NCI-H146 treated with DMSO at 0.1 percent for 48 hours (cell line): ENCODE measurements at regions not wholly inside any gene's neighbourhood (a gene's known extent, or its start where the extent isn't known, plus 50 kb on each side); places are given as distances from the start of the nearest gene placed in this dataset.
"Not testable (repeated sequence)": the region's sequence is repeated elsewhere in the genome, so short reads cannot be mapped to it uniquely, and the experiment has no call there.

ENCODE experiments used
- DNase-seq: peaks from one replicate; lab custom pipeline; 2025; ENCODE audit not compliant: unreplicated experiment; lab: John Stamatoyannopoulos, UW

- DNase-seq, result no peak
Measured at GRCh38 chr2:47728551-47728950, 54.4 kb upstream of the MSH6 start.

DNA sequence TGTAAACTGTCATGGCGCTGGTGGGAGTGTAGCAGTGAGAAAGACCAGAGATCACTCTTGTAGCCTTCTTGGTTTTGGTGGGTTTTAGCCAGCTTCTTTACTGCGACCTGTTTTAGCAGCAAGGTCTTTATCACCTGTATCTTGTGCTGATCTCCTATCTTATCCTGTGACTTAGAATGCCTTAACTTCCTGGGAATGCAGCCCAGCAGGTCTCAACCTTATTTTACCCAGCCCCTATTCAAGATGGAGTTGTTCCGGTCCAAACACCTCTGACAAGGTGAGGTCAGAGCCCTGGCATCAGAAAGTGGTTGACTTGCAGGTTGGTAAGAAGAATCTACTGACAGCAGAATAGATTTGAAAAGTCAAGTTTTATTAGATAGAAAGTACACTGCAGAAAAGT, 55.0 kb upstream of the MSH6 start:
- DNase-seq, result no peak

- DNase-seq, result not testable (repeated sequence)
Measured at GRCh38 chr2:47726978-47727377, 56.0 kb upstream of the MSH6 start.

DNA sequence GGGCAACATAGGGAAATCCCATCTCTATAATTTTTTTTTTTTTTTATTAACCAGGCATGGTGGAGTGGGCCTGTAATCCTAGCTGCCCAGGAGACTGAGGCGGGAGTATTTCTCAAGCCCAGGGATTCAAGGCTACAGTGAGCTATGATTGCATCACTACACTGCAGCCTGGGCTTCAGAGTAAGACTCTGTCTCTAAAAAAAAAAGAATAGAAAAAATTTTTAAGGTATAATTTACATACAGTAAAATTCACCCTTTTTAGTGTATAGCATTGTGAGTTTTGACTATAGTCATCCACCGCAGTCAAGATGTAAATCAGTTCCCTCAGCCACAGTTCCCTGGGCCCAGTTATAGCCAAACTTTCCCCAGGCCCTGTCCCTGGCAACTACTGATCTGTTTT, 57.1 kb upstream of the MSH6 start:
- no peak for DNase-seq

DNA sequence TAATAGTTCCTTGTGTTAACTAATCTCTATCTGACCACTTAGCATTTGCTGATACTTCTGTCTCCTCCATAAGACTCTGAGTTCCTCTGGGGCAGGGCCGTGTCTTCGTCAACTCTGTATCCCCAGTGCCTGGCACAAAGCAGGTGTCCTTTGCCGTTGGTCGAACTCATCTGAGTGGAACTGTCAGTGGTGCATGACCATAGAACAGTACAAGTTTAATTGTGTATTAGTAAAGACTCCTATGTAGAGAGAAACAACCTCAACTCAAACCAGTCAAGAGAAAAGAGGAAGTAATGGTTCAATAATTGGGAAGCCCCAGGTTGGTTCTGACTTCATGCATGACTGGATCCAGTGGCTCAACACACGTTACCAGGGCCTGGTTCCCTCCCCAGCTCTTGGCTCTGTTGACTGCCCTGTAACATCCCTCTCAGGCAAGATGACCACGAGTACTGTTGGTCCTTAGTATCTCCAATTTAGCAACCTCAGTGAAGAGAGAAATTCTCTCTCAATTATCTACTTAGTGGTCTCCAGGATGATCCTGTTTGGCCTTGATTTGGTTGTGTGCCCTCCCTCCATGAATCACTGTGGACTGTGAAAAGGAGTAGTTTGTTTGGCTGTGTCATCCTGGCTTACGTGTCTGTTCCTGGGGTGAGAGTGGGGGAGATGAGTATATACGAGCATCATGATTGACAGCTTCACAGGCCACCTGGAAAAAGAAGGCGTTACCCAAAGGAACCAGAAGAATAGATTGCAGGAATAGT, 58.5 kb upstream of the MSH6 start:
- no peak for DNase-seq

DNA sequence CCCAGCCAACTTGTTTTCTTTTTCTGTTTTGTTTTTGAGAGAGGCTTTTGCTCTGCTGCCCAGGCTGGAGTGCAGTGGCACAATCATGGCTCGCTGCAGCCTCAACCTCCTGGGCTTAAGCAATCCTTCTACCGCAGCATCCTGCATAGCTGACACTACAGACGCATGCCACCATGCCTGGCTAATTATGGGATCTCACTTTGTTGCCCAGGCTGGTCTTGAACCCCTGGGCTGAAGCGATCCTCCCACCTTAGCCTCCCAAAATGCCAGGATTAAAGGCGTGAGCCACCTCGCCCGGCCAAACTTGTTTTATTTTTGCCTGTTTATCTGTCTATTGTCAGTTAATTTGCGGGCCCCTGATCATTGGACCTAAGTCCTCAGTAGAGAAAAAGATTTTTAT, 61.6 kb upstream of the MSH6 start:
- DNase-seq, result no peak

- DNase-seq, result no peak
Measured at GRCh38 chr2:47720559-47720958, 62.4 kb upstream of the MSH6 start.

DNA sequence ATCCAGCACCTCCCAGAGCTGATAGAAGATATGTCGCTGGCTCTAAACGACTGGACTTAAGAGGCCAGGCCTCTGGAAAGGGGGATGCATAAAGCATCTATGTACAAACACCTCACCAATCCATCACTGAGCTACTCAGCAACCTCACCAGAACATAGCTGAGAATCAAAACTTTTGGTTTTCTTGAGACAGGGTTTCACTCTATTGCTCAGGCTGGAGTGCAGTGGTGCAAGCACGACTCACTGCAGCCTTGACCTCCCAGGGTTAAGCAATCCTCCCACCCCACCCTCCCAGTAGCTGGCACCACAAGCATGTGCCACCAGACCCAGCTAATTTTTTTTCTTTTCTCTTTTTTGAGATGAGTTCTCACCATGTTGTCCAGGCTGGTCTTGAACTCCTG, 62.9 kb upstream of the MSH6 start:
- no peak for DNase-seq

DNA sequence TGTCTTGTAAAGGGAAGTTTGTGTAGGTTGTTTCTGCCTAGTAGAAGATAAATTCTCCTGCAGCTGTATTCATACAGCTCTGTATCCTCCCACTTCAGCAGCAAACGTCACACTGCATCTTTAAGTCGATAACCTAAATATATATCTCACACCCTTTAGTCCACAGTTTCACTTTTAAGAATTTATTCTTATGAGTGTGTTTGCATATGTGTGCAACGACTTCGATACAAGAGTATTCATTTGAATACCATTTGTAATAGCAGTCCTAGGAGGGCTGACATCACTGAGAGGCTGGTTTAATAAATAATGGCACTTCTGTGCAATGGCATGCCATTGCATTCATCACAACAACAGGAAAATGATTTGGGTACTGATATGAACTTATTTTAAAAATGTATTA, 63.8 kb upstream of the MSH6 start:
- DNase-seq, result no peak

GRCh38 chr2:47716307-47716706, 66.6 kb upstream of the MSH6 start:
- DNase-seq, result not testable (repeated sequence)

DNA sequence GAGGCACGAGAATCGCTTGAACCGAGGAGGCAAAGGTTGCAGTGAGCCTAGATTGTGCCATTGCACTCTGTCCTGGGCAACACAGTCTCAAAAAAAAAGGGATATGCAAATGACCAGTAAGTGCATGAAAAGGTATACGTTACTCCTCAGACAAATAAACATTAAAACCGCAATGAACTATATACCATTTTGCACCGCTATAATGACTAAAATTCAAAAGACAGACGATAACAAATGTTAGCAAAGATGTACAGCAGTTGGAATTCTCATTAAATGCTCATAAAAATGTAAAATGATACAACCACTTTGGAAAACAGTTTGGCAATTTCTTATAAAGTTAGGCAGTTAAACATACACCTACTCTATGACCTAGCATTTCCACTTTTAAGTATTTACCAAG, 67.4 kb upstream of the MSH6 start:
- no peak for DNase-seq

DNA sequence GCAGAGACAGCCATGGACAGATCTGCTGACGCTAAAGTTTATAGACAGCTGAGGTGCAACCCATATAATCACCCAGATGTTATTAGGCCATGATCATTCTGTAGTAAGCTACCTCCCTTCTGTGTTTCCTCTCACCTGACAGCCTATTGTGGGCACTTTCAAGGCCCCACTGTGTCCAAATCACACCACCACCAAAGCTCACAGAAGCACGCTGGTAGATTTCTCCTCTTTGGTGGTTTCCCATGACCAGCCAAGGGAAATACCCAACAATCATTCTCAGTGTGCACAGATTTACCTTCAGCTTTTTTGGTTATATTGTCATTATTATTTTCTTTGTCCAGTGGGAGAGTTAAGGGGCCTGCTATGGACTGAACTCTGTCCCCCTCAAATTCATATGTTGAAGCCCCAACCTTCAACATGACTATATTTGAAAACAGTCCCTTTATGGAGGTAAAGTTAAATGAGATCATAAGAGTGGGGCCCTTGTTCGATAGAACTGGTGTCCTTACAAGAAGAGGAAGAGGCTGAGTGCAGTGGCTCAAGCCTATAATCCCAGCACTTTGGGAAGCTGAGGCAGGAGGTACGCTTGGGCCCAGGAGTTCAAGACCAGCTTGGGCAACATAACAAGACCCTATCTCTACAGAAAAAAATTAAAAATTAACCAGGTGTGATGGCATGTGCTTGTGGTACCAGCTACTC, 74.0 kb upstream of the MSH6 start:
- no peak for DNase-seq

DNA sequence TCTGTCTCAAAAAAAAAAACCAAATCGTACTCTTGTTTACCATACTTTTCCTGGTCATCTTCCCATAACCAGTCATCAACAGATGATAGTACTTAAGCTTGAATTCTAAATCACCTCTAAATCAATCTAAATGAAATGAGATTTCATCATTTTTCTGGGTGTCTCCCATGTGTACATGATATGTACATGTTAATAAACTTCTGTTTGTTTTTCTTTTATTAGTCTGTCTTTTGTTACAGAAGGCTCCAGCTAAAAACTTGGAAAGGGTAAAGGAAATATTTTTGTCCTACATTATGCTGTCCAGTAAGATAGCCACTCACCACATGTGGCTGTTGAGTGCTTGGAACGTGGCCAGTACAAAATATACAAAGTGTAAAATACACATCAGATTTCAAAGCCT, 78.7 kb upstream of the MSH6 start:
- DNase-seq, result no peak

GRCh38 chr2:47699533-47700215, 83.3 kb upstream of the MSH6 start:
- no peak for DNase-seq

GRCh38 chr2:47698436-47698972, 84.4 kb upstream of the MSH6 start:
- not testable (repeated sequence) for DNase-seq

GRCh38 chr2:47697681-47698435, 85.1 kb upstream of the MSH6 start:
- not testable (repeated sequence) for DNase-seq

- DNase-seq, result no peak
Measured at GRCh38 chr2:47697000-47697601, 85.8 kb upstream of the MSH6 start.

DNA sequence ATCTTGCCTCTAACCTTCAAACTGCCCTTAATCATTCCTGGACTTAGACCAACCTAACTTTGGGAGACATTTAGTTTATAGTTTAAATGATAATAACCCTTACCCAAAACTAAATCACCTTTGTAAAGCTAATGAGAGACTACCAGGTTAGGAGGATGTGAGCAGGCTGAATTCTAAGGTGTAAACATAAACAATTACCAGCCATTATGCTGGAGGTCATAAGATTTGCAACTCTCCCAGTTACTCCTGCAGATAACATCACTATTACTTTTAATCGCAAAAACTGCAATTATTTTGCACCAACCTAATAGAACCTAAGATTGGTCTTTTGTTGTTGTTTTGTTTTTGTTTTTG, 86.5 kb upstream of the MSH6 start:
- no peak for DNase-seq

DNA sequence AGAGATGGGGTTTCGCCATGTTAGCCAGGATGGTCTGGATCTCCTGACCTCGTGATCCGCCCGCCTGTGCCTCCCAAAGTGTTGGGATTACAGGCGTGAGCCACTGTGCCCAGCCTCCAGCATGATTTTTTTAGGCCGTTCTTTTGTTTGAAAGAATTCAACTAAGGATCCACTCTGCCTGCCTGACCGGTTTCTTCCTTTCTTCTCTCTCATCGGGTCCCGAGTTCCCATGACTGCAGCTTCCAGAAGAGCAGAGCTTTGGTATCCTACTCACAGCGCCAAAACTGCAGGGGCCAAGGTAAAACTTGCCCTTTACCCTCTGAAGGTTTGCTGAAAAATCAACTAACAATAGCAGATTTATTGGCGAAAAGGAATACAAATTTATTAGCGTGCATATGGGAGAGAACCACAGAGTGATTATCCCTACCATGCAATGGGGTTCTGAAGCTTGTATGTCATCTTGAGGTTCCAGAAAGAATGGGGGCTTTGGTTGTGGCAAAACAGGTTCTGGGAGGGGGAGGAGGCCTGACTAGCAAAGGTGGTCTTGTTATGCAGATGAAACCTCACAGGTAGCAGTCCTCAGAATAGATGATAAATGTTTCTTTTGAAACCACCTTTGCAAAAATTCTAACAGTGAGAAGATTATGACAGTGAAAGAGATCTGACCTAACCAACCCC, 87.0 kb upstream of the MSH6 start:
- no peak for DNase-seq

DNA sequence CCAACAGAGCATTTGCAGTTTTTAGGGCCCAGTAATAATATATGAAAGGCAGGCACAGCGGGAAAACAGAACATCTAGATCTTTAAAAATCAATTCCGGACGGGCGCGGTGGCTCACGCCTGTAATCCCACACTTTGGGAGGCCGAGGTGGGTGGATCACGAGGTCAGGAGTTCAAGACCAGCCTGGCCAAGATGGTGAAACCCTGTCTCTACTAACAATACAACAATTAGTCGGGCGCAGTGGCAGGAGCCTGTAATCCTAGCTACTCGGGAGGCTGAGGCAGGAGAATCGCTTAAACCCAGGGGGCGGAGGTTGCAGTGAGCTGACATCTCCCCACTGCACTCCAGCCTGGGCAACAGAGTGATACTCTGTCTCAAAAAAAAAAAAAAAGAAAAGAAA, 88.5 kb upstream of the MSH6 start:
- DNase-seq, result not testable (repeated sequence)
